ENCODE measurements at regions not wholly inside any gene's neighbourhood (a gene's known extent, or its start where the extent isn't known, plus 50 kb on each side); places are given as distances from the start of the nearest gene placed in this dataset.

DNA sequence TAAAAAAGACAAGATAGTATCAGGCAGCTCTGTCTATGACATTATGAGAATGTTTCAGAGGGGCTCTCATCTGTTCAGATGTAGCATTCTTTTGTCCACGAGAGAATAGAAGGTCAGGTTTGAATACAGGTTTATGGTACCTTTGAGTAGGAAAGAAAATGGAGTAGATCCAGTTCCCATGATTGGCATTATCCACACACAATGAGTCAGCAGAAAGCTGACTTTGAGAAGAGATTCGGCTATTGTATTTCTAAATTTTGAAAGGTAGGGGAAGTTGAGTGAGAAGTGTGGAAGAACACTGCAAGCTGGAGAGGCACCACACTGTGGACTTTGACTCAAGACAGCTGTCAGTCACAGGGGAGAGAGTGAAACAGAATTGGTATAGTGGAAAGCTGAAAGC, 135.4 kb downstream of the SYT10 start:
- TF ChIP-seq, protein P1, sequence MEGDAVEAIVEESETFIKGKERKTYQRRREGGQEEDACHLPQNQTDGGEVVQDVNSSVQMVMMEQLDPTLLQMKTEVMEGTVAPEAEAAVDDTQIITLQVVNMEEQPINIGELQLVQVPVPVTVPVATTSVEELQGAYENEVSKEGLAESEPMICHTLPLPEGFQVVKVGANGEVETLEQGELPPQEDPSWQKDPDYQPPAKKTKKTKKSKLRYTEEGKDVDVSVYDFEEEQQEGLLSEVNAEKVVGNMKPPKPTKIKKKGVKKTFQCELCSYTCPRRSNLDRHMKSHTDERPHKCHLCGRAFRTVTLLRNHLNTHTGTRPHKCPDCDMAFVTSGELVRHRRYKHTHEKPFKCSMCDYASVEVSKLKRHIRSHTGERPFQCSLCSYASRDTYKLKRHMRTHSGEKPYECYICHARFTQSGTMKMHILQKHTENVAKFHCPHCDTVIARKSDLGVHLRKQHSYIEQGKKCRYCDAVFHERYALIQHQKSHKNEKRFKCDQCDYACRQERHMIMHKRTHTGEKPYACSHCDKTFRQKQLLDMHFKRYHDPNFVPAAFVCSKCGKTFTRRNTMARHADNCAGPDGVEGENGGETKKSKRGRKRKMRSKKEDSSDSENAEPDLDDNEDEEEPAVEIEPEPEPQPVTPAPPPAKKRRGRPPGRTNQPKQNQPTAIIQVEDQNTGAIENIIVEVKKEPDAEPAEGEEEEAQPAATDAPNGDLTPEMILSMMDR (conservative IDR thresholded peaks at IDR 0.05; ENCODE audit: low read depth, low read length), result no peak
- no peak for TF ChIP-seq EZH2 (IDR thresholded peaks at IDR 0.05; ENCODE audit: borderline replicate concordance, low read depth, low read length, poor library complexity, severe bottlenecking)

All from A673 (cell line).